ENCODE measurements at regions not wholly inside any gene's neighbourhood (a gene's known extent, or its start where the extent isn't known, plus 50 kb on each side); places are given as distances from the start of the nearest gene placed in this dataset.

DNA sequence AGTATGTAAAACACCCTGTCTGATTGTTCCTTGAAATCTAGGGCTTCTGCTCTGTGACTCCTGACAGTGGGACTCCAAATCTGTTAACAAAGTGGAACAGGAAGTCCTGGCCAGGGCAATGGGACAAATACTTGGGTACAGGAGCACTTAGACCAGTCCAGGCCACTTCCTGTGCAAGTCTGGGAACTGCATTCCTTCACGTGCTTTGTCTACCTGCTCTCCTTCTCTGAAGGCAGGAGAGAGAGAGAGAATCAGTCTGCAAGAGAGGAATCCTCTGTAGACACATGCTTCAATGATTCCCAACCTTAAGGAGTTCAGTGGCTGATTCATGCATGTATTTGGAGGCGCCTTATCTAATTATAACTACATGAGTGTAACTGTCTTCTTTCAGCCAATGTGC is 530.2 kb downstream of the GATA3 start:
- TF ChIP-seq, protein P1, sequence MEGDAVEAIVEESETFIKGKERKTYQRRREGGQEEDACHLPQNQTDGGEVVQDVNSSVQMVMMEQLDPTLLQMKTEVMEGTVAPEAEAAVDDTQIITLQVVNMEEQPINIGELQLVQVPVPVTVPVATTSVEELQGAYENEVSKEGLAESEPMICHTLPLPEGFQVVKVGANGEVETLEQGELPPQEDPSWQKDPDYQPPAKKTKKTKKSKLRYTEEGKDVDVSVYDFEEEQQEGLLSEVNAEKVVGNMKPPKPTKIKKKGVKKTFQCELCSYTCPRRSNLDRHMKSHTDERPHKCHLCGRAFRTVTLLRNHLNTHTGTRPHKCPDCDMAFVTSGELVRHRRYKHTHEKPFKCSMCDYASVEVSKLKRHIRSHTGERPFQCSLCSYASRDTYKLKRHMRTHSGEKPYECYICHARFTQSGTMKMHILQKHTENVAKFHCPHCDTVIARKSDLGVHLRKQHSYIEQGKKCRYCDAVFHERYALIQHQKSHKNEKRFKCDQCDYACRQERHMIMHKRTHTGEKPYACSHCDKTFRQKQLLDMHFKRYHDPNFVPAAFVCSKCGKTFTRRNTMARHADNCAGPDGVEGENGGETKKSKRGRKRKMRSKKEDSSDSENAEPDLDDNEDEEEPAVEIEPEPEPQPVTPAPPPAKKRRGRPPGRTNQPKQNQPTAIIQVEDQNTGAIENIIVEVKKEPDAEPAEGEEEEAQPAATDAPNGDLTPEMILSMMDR (IDR thresholded peaks at IDR 0.05) = no peak
- no peak for TF ChIP-seq POLR2A (IDR thresholded peaks at IDR 0.05)
- no peak for DNase-seq
- H3K4me1 ChIP-seq = peaks cover 0 to 7% (median 0%) of the 10 kb centered on the region in 3 donors
- WGBS, 2 donors = 49 to 73% methylated on average over 2 of the region's 2 CpGs
- intact Hi-C loops (cut with DNase I) = no loop called here
- no peaks in the 10 kb centered on the region for H3K9me3 ChIP-seq
- no peak overlapping the region for H3K4me3 ChIP-seq
- H3K27me3 ChIP-seq = peaks cover 0 to 10% (median 0%) of the 10 kb centered on the region in 4 donors
- H3K27ac ChIP-seq = no peak overlapping the region
- no peaks in the 10 kb centered on the region for H3K36me3 ChIP-seq

DNA sequence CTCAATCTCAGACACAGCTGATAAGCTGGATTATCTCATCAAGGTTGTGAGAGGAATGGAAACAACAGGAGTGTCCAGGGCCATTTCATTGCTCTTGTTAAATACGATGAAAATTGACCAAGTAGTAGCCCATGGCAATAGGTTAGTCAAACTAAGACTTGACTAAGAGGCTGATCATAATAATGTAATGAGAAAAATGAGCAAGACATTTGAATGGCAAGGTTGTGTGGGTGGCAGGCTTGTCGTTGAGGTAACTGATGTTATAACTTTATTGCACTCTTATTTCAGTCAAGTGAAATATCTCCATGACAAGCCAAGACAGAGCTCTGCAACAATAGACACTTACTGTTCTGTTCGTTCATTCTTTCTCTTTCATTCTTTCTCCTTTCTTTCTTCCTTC is 532.0 kb downstream of the GATA3 start:
- TF ChIP-seq POLR2A (IDR thresholded peaks at IDR 0.05) = no peak
- TF ChIP-seq, protein P1 (IDR thresholded peaks at IDR 0.05) = no peak
- H3K9me3 ChIP-seq = no peaks in the 10 kb centered on the region
- H3K36me3 ChIP-seq = no peaks in the 10 kb centered on the region
- 37 to 44% methylated on average over 3 of the region's 3 CpGs for WGBS, 2 donors
- H3K4me3 ChIP-seq = no peak overlapping the region
- H3K4me1 ChIP-seq = peaks cover 0 to 5% (median 0%) of the 10 kb centered on the region in 3 donors
- intact Hi-C loops (cut with DNase I) = no loop called here
- H3K27me3 ChIP-seq = peaks cover 0 to 22% (median 0%) of the 10 kb centered on the region in 4 donors
- no peak overlapping the region for H3K27ac ChIP-seq
- DNase-seq = no peak

DNA sequence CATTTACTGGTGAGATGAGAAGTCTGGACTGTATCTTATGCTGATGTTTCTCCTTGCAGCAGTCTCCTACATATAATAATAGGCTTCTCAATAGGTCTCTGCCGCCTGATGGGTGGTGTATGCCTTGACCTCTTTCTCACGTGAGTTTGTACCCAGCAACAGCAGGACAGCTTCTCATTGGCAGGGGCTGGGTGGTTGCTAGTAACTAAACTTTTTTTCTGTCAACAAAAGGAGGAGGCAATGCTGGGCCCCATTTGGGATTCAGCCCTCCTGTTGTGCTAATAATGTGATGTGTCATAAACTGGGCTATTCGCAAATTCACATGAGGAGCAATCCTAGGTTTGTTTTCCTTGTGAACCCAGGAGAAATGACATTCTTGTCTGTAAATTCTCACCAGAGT is 533.6 kb downstream of the GATA3 start:
- Histone ChIP-seq H3K4me1 (no peaks in the 10 kb centered on the region), H3K27ac (no peak overlapping the region), H3K4me3 (no peak overlapping the region), H3K9me3 (no peaks in the 10 kb centered on the region), H3K27me3 (peaks cover 0 to 23% (median 0%) of the 10 kb centered on the region in 4 donors), H3K36me3 (no peaks in the 10 kb centered on the region)
- 76 to 89% methylated on average over 2 to 3 of the region's 3 CpGs for WGBS, 2 donors
- DNase-seq = no peak
- TF ChIP-seq POLR2A (IDR thresholded peaks at IDR 0.05) = no peak
- TF ChIP-seq, protein P1 (IDR thresholded peaks at IDR 0.05) = no peak
- intact Hi-C loops (cut with DNase I) = no loop called here

DNA sequence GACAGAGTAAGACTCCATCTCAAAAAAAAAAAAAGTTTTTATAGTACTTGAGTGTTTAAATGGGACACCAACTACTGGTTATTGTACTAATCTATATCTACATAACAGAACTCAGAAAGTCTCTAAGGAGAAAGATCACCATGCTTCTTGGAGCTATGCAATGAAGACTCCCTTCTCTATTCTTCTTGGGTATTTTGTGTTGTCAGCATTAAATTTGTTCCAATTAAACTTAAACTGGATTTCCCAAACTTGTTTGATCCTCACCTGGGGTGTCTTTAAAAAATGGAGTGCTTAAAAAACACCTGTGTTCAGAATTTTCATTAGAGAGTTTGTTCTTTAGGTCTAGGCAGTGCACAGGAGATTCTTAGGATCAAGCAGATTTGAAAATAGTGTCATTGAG is 536.0 kb downstream of the GATA3 start:
- H3K4me1 ChIP-seq = peaks cover 0 to 11% (median 0%) of the 10 kb centered on the region in 3 donors
- no peak for DNase-seq
- intact Hi-C loops (cut with DNase I) = no loop called here
- no peaks in the 10 kb centered on the region for H3K36me3 ChIP-seq
- H3K27me3 ChIP-seq = peaks cover 0 to 20% (median 0%) of the 10 kb centered on the region in 4 donors
- H3K9me3 ChIP-seq = no peaks in the 10 kb centered on the region
- no peak for TF ChIP-seq POLR2A (IDR thresholded peaks at IDR 0.05)
- TF ChIP-seq, protein P1 (IDR thresholded peaks at IDR 0.05) = no peak
- H3K27ac ChIP-seq = no peak overlapping the region
- H3K4me3 ChIP-seq = no peak overlapping the region

DNA sequence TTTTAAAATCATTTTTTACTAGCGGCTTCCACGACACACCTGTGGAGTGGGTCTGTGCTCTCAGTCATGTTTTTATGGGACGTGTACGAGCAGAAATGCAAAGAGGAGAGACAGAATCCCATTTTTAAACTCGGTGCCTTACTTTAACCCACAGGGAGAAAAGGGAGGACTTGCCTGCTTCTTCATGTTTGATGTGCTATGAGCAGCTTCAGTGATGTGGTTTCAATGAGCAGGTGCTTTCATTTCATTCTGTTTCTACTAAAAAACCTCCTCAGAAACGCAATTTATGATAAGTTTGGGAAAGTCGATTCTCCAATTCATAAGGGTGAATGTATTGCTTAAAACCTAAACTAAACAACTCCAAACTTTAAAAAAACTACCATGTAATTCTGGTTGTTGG is 537.2 kb downstream of the GATA3 start:
- DNase-seq = no peak
- peaks cover 0 to 12% (median 0%) of the 10 kb centered on the region in 3 donors for H3K4me1 ChIP-seq
- no peak overlapping the region for H3K27ac ChIP-seq
- H3K27me3 ChIP-seq = peaks cover 0 to 20% (median 0%) of the 10 kb centered on the region in 4 donors
- 77 to 86% methylated on average over 7 of the region's 7 CpGs for WGBS, 2 donors
- intact Hi-C loops (cut with DNase I) = no loop called here
- no peak overlapping the region for H3K4me3 ChIP-seq
- H3K9me3 ChIP-seq = no peaks in the 10 kb centered on the region
- H3K36me3 ChIP-seq = no peaks in the 10 kb centered on the region
- no peak for TF ChIP-seq POLR2A (IDR thresholded peaks at IDR 0.05)
- TF ChIP-seq, protein P1 (IDR thresholded peaks at IDR 0.05) = no peak

All from esophagus squamous epithelium (tissue), 5 donors.